ENCODE measurements at regions not wholly inside any gene's neighbourhood (a gene's known extent, or its start where the extent isn't known, plus 50 kb on each side); places are given as distances from the start of the nearest gene placed in this dataset.

DNA sequence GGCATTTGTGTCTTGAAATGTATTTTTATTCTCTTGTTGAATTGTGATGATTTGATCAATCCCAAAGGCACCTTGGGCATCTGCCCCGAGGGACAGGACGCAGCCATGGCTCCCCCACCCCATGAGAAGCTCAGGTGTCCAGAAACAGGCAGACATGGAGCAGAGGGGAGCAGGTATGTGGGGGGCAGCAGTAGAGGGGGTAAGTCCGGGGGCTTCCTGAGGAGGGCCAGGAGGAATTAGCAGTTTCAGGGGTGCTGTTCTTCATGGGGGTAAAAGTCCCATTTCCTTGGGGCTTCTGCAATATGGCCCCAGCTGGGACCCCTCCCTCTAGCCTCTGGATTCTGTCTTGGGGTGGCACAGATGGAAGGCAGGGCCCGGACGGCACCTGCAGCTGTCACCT lies 67.0 kb upstream of the HMX1 start:
- no peak overlapping the region for H2BK20ac ChIP-seq (ENCODE audit: low read depth, low read length)
- H3K56ac ChIP-seq (ENCODE audit: extremely low read depth, insufficient read depth, low read length): no peak overlapping the region
- no peaks in the 10 kb centered on the region for H3K4me1 ChIP-seq (ENCODE audit: control insufficient read depth, insufficient read depth, low read length)
- peaks cover 5% of the 10 kb centered on the region for H3K9me3 ChIP-seq (ENCODE audit: control insufficient read depth, insufficient read depth, low read length)
- no peak overlapping the region for H3K4me2 ChIP-seq (ENCODE audit: low read depth, low read length)
- dilution Hi-C loops (cut with HindIII; ENCODE audit: low sequenced_read_pairs, unreplicated experiment): no loop called here
- H3K79me1 ChIP-seq (ENCODE audit: low read depth in 1 of 2, low read length in 2 of 2): no peaks in the 10 kb centered on the region
- no peaks in the 10 kb centered on the region for H4K20me1 ChIP-seq (ENCODE audit: insufficient read depth, low read length)
- H3K36me3 ChIP-seq (ENCODE audit: control insufficient read depth, insufficient read depth, low read length): no peaks in the 10 kb centered on the region
- no peak overlapping the region for H3K18ac ChIP-seq (ENCODE audit: low read depth, low read length)
- H3K9me1 ChIP-seq (ENCODE audit: insufficient read depth, low read length): no peaks in the 10 kb centered on the region
- H4K91ac ChIP-seq (ENCODE audit: insufficient read depth, low read depth, low read length): no peak overlapping the region
- H4K8ac ChIP-seq (ENCODE audit: low read depth in 2 of 2, low read length in 2 of 2): no peak overlapping the region
- no peak overlapping the region for H3K4me3 ChIP-seq (ENCODE audit: insufficient read depth, low read depth, low read length)
- BruUV-seq (replicated peaks): no TSS peak
- WGBS, 2 experiments (ENCODE audit: extremely low coverage in 2 of 2, insufficient read length in 1 of 2): no CpG with 5 or more reads among the region's 5 CpGs
- no peak overlapping the region for H2AK9ac ChIP-seq (replicated peaks; ENCODE audit: low read depth, low read length, poor library complexity)
- H4K5ac ChIP-seq (ENCODE audit: low read depth, low read length): no peak overlapping the region
- H3K14ac ChIP-seq (replicated peaks; ENCODE audit: low read depth, low read length): no peak overlapping the region
- H3K4ac ChIP-seq (ENCODE audit: low read depth, low read length): no peak overlapping the region
- TF ChIP-seq CEBPB (IDR thresholded peaks at IDR 0.05; ENCODE audit: low read depth, low read length) (no peak), MAFK (IDR thresholded peaks at IDR 0.05; ENCODE audit: low read depth, low read length) (no peak), RAD21 (IDR thresholded peaks at IDR 0.05; ENCODE audit: low read length) (no peak), CHD1 (IDR thresholded peaks at IDR 0.05; ENCODE audit: low read depth, low read length) (no peak), MAZ (IDR thresholded peaks at IDR 0.05; ENCODE audit: borderline replicate concordance, low read depth, low read length) (no peak), MXI1 (IDR thresholded peaks at IDR 0.05; ENCODE audit: borderline replicate concordance, low read depth, low read length) (no peak), POLR2A (IDR thresholded peaks at IDR 0.05; ENCODE audit: low read depth, low read length) (no peak), BHLHE40 (IDR thresholded peaks at IDR 0.05; ENCODE audit: low read depth, low read length) (no peak), CTCF (conservative IDR thresholded peaks at IDR 0.05; ENCODE audit: low read depth, low read length) (no peak), NFE2L2 (IDR thresholded peaks at IDR 0.05; ENCODE audit: low read depth, low read length) (no peak), RCOR1 (IDR thresholded peaks at IDR 0.05; ENCODE audit: insufficient replicate concordance, low read length) (no peak), RFX5 (IDR thresholded peaks at IDR 0.05; ENCODE audit: low read depth, low read length) (no peak), USF2 (IDR thresholded peaks at IDR 0.05; ENCODE audit: low read depth, low read length) (no peak), FOS (IDR thresholded peaks at IDR 0.05; ENCODE audit: low read depth, low read length) (no peak), SMC3 (IDR thresholded peaks at IDR 0.05; ENCODE audit: low read depth, low read length) (no peak)
- no peak for DNase-seq
- H2AFZ ChIP-seq (replicated peaks; ENCODE audit: low read length, poor library complexity): no peak overlapping the region
- H3K27ac ChIP-seq (ENCODE audit: insufficient read depth, low read length): no peak overlapping the region
- no peak overlapping the region for H2BK120ac ChIP-seq (ENCODE audit: low read depth, low read length)
- H3K27me3 ChIP-seq (ENCODE audit: control insufficient read depth, insufficient read depth, low read length): no peaks in the 10 kb centered on the region
- no peak for ATAC-seq (ENCODE audit: low read depth)
- no peak overlapping the region for H3K23ac ChIP-seq (ENCODE audit: low read depth, low read length)
- no peak overlapping the region for H2BK15ac ChIP-seq (ENCODE audit: low read depth, low read length)
- ChIA-PET CTCF (no interaction called here), POLR2A (ENCODE audit: unreplicated experiment) (no interaction called here)
- no peak overlapping the region for H2AK5ac ChIP-seq (ENCODE audit: low read depth, low read length)
- in situ Hi-C loops (cut with MboI; ENCODE audit: low sequenced_read_pairs): no loop called here
- intact Hi-C loops (cut with micrococcal nuclease): no loop called here
- no peak overlapping the region for H2BK5ac ChIP-seq (ENCODE audit: low read depth, low read length, poor library complexity, severe bottlenecking)
- H3K9ac ChIP-seq (ENCODE audit: low read depth, low read length): no peak overlapping the region

All from IMR-90 (cell line).